Skeletal muscle cell (primary cell): ENCODE measurements at regions not wholly inside any gene's neighbourhood (a gene's known extent, or its start where the extent isn't known, plus 50 kb on each side); places are given as distances from the start of the nearest gene placed in this dataset.

Experiments used
- DNase-seq: peaks from one replicate; pipeline ENCODE4 v3.0.0-alpha.2; 2010; ENCODE audit warnings: low read depth
- H3K4me3 ChIP-seq: 2 replicates; pipeline ENCODE4 v1.5.1; 2011; ENCODE audit warnings: low read depth, mild to moderate bottlenecking, control low read depth, low read length, moderate library complexity

GRCh38 chr1:163836481-163836880 lies 514.7 kb downstream of the NUF2 start:
- no peak overlapping the region for H3K4me3 ChIP-seq
- DNase-seq: no peak

- H3K4me3 ChIP-seq: no peak overlapping the region
- DNase-seq: no peak
Observed at GRCh38 chr1:163837206-163837605, 515.5 kb downstream of the NUF2 start.

GRCh38 chr1:163842571-163842970 lies 520.8 kb downstream of the NUF2 start:
- H3K4me3 ChIP-seq: no peak overlapping the region
- DNase-seq: peak; percentile 31

- H3K4me3 ChIP-seq: no peak overlapping the region
- DNase-seq: peak; percentile 80
Observed at GRCh38 chr1:163844459-163844858, 522.7 kb downstream of the NUF2 start.

GRCh38 chr1:163845279-163845678 lies 523.5 kb downstream of the NUF2 start:
- no peak for DNase-seq
- no peak overlapping the region for H3K4me3 ChIP-seq

GRCh38 chr1:163863731-163864130 lies 542.0 kb downstream of the NUF2 start:
- no peak for DNase-seq
- H3K4me3 ChIP-seq: no peak overlapping the region

- no peak overlapping the region for H3K4me3 ChIP-seq
- DNase-seq: no peak
Observed at GRCh38 chr1:163864207-163864606, 542.5 kb downstream of the NUF2 start.

- no peak for DNase-seq
- H3K4me3 ChIP-seq: no peak overlapping the region
Observed at GRCh38 chr1:163866564-163866963, 544.8 kb downstream of the NUF2 start.

GRCh38 chr1:163870666-163871065 lies 548.9 kb downstream of the NUF2 start:
- no peak overlapping the region for H3K4me3 ChIP-seq
- no peak for DNase-seq

GRCh38 chr1:163872067-163872466 lies 550.3 kb downstream of the NUF2 start:
- DNase-seq: no peak
- H3K4me3 ChIP-seq: no peak overlapping the region

GRCh38 chr1:163874070-163874469 lies 552.3 kb downstream of the NUF2 start:
- DNase-seq: no peak

GRCh38 chr1:163875200-163875926 lies 553.6 kb downstream of the NUF2 start:
- H3K4me3 ChIP-seq: no peak overlapping the region
- peak; percentile 73 for DNase-seq

More at GRCh38 chr1:163874070-163874469, 552.3 kb downstream of the NUF2 start:
- H3K4me3 ChIP-seq: no peak overlapping the region

GRCh38 chr1:163875927-163876320 lies 554.2 kb downstream of the NUF2 start:
- H3K4me3 ChIP-seq: no peak overlapping the region
- DNase-seq: peak; percentile 55

- DNase-seq: no peak
- no peak overlapping the region for H3K4me3 ChIP-seq
Observed at GRCh38 chr1:163876546-163876945, 554.8 kb downstream of the NUF2 start.

- H3K4me3 ChIP-seq: no peak overlapping the region
- DNase-seq: peak; percentile 17
Observed at GRCh38 chr1:163877016-163877415, 555.3 kb downstream of the NUF2 start.

GRCh38 chr1:163885510-163885909 lies 563.8 kb downstream of the NUF2 start:
- no peak overlapping the region for H3K4me3 ChIP-seq
- DNase-seq: no peak

- no peak for DNase-seq
- no peak overlapping the region for H3K4me3 ChIP-seq
Observed at GRCh38 chr1:163896001-163896400, 574.2 kb downstream of the NUF2 start.

GRCh38 chr1:163897412-163898155 lies 575.8 kb downstream of the NUF2 start:
- peak; percentile 76 for DNase-seq
- H3K4me3 ChIP-seq: no peak overlapping the region

- no peak for DNase-seq
- H3K4me3 ChIP-seq: no peak overlapping the region
Observed at GRCh38 chr1:163906283-163906682, 584.5 kb downstream of the NUF2 start.

GRCh38 chr1:163912170-163912884 lies 590.6 kb downstream of the NUF2 start:
- H3K4me3 ChIP-seq: no peak overlapping the region
- no peak for DNase-seq
